HUDEP-2 (cell line): ENCODE measurements at regions not wholly inside any gene's neighbourhood (a gene's known extent, or its start where the extent isn't known, plus 50 kb on each side); places are given as distances from the start of the nearest gene placed in this dataset.

Experiments
- DNase-seq, 76 experiments: peaks; one replicate each; lab custom pipeline; 2025; ENCODE audit not compliant: unreplicated experiment in 76 of 76; lab: John Stamatoyannopoulos, UW

GRCh38 chrY:8202837-8203236 lies 1134.4 kb upstream of the TSPY4 start:
- DNase-seq, result no peak

GRCh38 chrY:8241144-8241543 lies 1096.1 kb upstream of the TSPY4 start:
- peak in 4 of 76 experiments; percentile 0 for DNase-seq

- no peak for DNase-seq
These were observed 1063.5 kb upstream of the TSPY4 start for GRCh38 chrY:8273807-8274206.

GRCh38 chrY:8305021-8305420 lies 1032.2 kb upstream of the TSPY4 start:
- DNase-seq, result no peak

GRCh38 chrY:8324113-8324512 lies 1013.2 kb upstream of the TSPY4 start:
- DNase-seq, result no peak

GRCh38 chrY:8326944-8327343 lies 1010.3 kb upstream of the TSPY4 start:
- no peak for DNase-seq

- no peak for DNase-seq
These were observed 1009.4 kb upstream of the TSPY4 start for GRCh38 chrY:8327708-8328354.

GRCh38 chrY:8329431-8329830 lies 1007.8 kb upstream of the TSPY4 start:
- DNase-seq, result no peak

- no peak for DNase-seq
These were observed 1007.3 kb upstream of the TSPY4 start for GRCh38 chrY:8329929-8330328.

GRCh38 chrY:8333328-8333727 lies 1003.9 kb upstream of the TSPY4 start:
- DNase-seq, result no peak

GRCh38 chrY:8335299-8335835 lies 1001.9 kb upstream of the TSPY4 start:
- DNase-seq, result no peak

- DNase-seq, result no peak
These were observed 1001.0 kb upstream of the TSPY4 start for GRCh38 chrY:8336112-8336774.

GRCh38 chrY:8341000-8341399 lies 996.3 kb upstream of the TSPY4 start:
- DNase-seq, result no peak

- no peak for DNase-seq
These were observed 995.1 kb upstream of the TSPY4 start for GRCh38 chrY:8342173-8342572.

GRCh38 chrY:8351241-8351640 lies 986.0 kb upstream of the TSPY4 start:
- no peak for DNase-seq

GRCh38 chrY:8352201-8352600 lies 985.1 kb upstream of the TSPY4 start:
- no peak for DNase-seq

GRCh38 chrY:8358161-8358560 lies 979.1 kb upstream of the TSPY4 start:
- no peak for DNase-seq

- DNase-seq, result no peak
These were observed 975.5 kb upstream of the TSPY4 start for GRCh38 chrY:8361715-8362114.

GRCh38 chrY:8377491-8377890 lies 959.8 kb upstream of the TSPY4 start:
- DNase-seq, result no peak

- no peak for DNase-seq
These were observed 957.5 kb upstream of the TSPY4 start for GRCh38 chrY:8379800-8380199.

GRCh38 chrY:8381425-8381824 lies 955.8 kb upstream of the TSPY4 start:
- peak in 1 of 76 experiments; percentile 0 for DNase-seq

- DNase-seq, result no peak
These were observed 951.2 kb upstream of the TSPY4 start for GRCh38 chrY:8386053-8386452.
